OCI-LY1 (cell line): ENCODE measurements at regions not wholly inside any gene's neighbourhood (a gene's known extent, or its start where the extent isn't known, plus 50 kb on each side); places are given as distances from the start of the nearest gene placed in this dataset.

Experiments used
- H2AFZ ChIP-seq: fragments of 200-600 bp; sonication (generic), shearing (Covaris generic); 2 replicates; pipeline ENCODE4 v1.6.0; 2014; ENCODE audit warnings: antibody characterized with exemption, mild to moderate bottlenecking, low read length
- H3F3A ChIP-seq: fragments of 200-600 bp; sonication (generic), shearing (Covaris generic); 2 replicates; pipeline ENCODE4 v1.6.0; 2014; ENCODE audit warnings: mild to moderate bottlenecking, antibody characterized with exemption, low read length, moderate library complexity; ENCODE audit not compliant: insufficient read depth
- H3K27ac ChIP-seq: fragments of 200-600 bp; sonication (generic); 2 replicates; pipeline ENCODE4 v1.5.1; 2014; ENCODE audit warnings: low read length, mixed run types, mild to moderate bottlenecking, low read depth; ENCODE audit not compliant: poor library complexity, severe bottlenecking
- H3K27me3 ChIP-seq: fragments of 200-600 bp; sonication (generic); 2 replicates; pipeline ENCODE4 v1.6.0; 2014; ENCODE audit warnings: antibody characterized with exemption, mild to moderate bottlenecking, low read length, moderate library complexity; ENCODE audit not compliant: insufficient read depth
- H3K36me3 ChIP-seq: fragments of 200-600 bp; sonication (generic); 2 replicates; pipeline ENCODE4 v1.6.1; 2014; ENCODE audit warnings: mild to moderate bottlenecking, antibody characterized with exemption, low read length, moderate library complexity, mixed read lengths; ENCODE audit not compliant: insufficient read depth
- H3K4me1 ChIP-seq: fragments of 200-600 bp; sonication (generic); 2 replicates; pipeline ENCODE4 v1.5.1; 2014; ENCODE audit warnings: mild to moderate bottlenecking, low read length, moderate library complexity; ENCODE audit not compliant: insufficient read depth, severe bottlenecking
- H3K4me2 ChIP-seq: fragments of 200-600 bp; sonication (generic), shearing (Covaris generic); 2 replicates; pipeline ENCODE4 v1.6.1; 2014; ENCODE audit warnings: low read length
- H3K4me3 ChIP-seq: fragments of 200-600 bp; sonication (generic); 2 replicates; pipeline ENCODE4 v1.5.1; 2014; ENCODE audit warnings: low read length, low read depth, mild to moderate bottlenecking, mixed read lengths; ENCODE audit not compliant: poor library complexity, severe bottlenecking
- H3K79me2 ChIP-seq: fragments of 200-600 bp; shearing (Covaris generic); 2 replicates; pipeline ENCODE4 v1.6.1; 2016; ENCODE audit warnings: mixed run types, low read length, mixed read lengths; ENCODE audit not compliant: insufficient read depth
- H3K9ac ChIP-seq: fragments of 200-600 bp; sonication (generic), shearing (Covaris generic); 2 replicates; pipeline ENCODE4 v1.6.1; 2014; ENCODE audit warnings: mild to moderate bottlenecking, low read length, mixed read lengths
- H3K9me2 ChIP-seq: fragments of 200-600 bp; sonication (generic), shearing (Covaris generic); 2 replicates; pipeline ENCODE4 v1.6.1; 2014; ENCODE audit warnings: low read depth, mild to moderate bottlenecking, low read length, mixed read lengths
- H3K9me3 ChIP-seq: fragments of 200-600 bp; shearing (Covaris generic); 2 replicates; pipeline ENCODE4 v1.6.1; 2014; ENCODE audit warnings: low read length, mixed read lengths
- H4K20me1 ChIP-seq: fragments of 200-600 bp; sonication (generic), shearing (Covaris generic); 2 replicates; pipeline ENCODE4 v1.6.0; 2016; ENCODE audit warnings: mild to moderate bottlenecking, low read length; ENCODE audit not compliant: insufficient read depth
- CTCF ChIP-seq: fragments of 200-600 bp; sonication (generic), shearing (Covaris generic); IDR thresholded peaks from 2 replicates; pipeline ENCODE4 v1.5.1; 2017; ENCODE audit warnings: mild to moderate bottlenecking, antibody characterized with exemption, low read length, moderate library complexity, mixed read lengths
- EZH2 ChIP-seq: fragments of 200-600 bp; sonication (generic), shearing (Covaris generic); IDR thresholded peaks from 2 replicates; pipeline ENCODE4 v1.8.0; 2017; ENCODE audit warnings: borderline replicate concordance, mixed run types, mild to moderate bottlenecking, antibody characterized with exemption, low read length, moderate library complexity, mixed read lengths

- Histone ChIP-seq H3K4me3 (no peak overlapping the region), H3K27ac (no peak overlapping the region), H3K36me3 (no peaks in the 10 kb centered on the region), H3K27me3 (no peaks in the 10 kb centered on the region), H3F3A (no peaks in the 10 kb centered on the region), H3K4me1 (no peaks in the 10 kb centered on the region), H3K4me2 (no peak overlapping the region), H3K9ac (no peak overlapping the region), H3K79me2 (no peaks in the 10 kb centered on the region), H3K9me3 (no peaks in the 10 kb centered on the region), H2AFZ (no peak overlapping the region), H4K20me1 (no peaks in the 10 kb centered on the region), H3K9me2 (no peaks in the 10 kb centered on the region)
- TF ChIP-seq CTCF (no peak), EZH2 (no peak)
Observed at GRCh38 chr4:22910200-22910599, 217.5 kb downstream of the GBA3 start.

GRCh38 chr4:22906045-22906444 is 213.3 kb downstream of the GBA3 start:
- Histone ChIP-seq H2AFZ (no peak overlapping the region), H3K27ac (no peak overlapping the region), H3F3A (no peaks in the 10 kb centered on the region), H3K9me2 (no peaks in the 10 kb centered on the region), H4K20me1 (no peaks in the 10 kb centered on the region), H3K36me3 (no peaks in the 10 kb centered on the region), H3K79me2 (no peaks in the 10 kb centered on the region), H3K4me2 (no peak overlapping the region), H3K4me3 (no peak overlapping the region), H3K9me3 (no peaks in the 10 kb centered on the region), H3K4me1 (no peaks in the 10 kb centered on the region), H3K9ac (no peak overlapping the region), H3K27me3 (no peaks in the 10 kb centered on the region)
- no peak for TF ChIP-seq EZH2
- TF ChIP-seq CTCF = no peak

- H3K9me3 ChIP-seq = no peaks in the 10 kb centered on the region
- no peak overlapping the region for H3K9ac ChIP-seq
- H4K20me1 ChIP-seq = no peaks in the 10 kb centered on the region
- no peaks in the 10 kb centered on the region for H3K79me2 ChIP-seq
- H2AFZ ChIP-seq = no peak overlapping the region
- H3K9me2 ChIP-seq = no peaks in the 10 kb centered on the region
- no peak overlapping the region for H3K4me2 ChIP-seq
- H3K27ac ChIP-seq = no peak overlapping the region
- no peaks in the 10 kb centered on the region for H3K27me3 ChIP-seq
- H3K4me1 ChIP-seq = no peaks in the 10 kb centered on the region
- TF ChIP-seq CTCF = no peak
- no peak for TF ChIP-seq EZH2
- H3K36me3 ChIP-seq = no peaks in the 10 kb centered on the region
- H3F3A ChIP-seq = no peaks in the 10 kb centered on the region
- no peak overlapping the region for H3K4me3 ChIP-seq
Observed at GRCh38 chr4:22903913-22904312, 211.2 kb downstream of the GBA3 start.
